ENCODE measurements at regions not wholly inside any gene's neighbourhood (a gene's known extent, or its start where the extent isn't known, plus 50 kb on each side); places are given as distances from the start of the nearest gene placed in this dataset.

- TF ChIP-seq POLR2A (IDR thresholded peaks at IDR 0.05) (no peak), POLR2AphosphoS5 (IDR thresholded peaks at IDR 0.05) (no peak)
- TF ChIP-seq, protein P1, sequence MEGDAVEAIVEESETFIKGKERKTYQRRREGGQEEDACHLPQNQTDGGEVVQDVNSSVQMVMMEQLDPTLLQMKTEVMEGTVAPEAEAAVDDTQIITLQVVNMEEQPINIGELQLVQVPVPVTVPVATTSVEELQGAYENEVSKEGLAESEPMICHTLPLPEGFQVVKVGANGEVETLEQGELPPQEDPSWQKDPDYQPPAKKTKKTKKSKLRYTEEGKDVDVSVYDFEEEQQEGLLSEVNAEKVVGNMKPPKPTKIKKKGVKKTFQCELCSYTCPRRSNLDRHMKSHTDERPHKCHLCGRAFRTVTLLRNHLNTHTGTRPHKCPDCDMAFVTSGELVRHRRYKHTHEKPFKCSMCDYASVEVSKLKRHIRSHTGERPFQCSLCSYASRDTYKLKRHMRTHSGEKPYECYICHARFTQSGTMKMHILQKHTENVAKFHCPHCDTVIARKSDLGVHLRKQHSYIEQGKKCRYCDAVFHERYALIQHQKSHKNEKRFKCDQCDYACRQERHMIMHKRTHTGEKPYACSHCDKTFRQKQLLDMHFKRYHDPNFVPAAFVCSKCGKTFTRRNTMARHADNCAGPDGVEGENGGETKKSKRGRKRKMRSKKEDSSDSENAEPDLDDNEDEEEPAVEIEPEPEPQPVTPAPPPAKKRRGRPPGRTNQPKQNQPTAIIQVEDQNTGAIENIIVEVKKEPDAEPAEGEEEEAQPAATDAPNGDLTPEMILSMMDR (IDR thresholded peaks at IDR 0.05), result no peak
Measured at GRCh38 chr11:35879361-35879760, 64.5 kb upstream of the LDLRAD3 start.

Measured in stomach (tissue), 4 donors.